Smooth muscle cell (in vitro differentiated cells): ENCODE measurements at regions not wholly inside any gene's neighbourhood (a gene's known extent, or its start where the extent isn't known, plus 50 kb on each side); places are given as distances from the start of the nearest gene placed in this dataset.
"Not testable (repeated sequence)": the region's sequence is repeated elsewhere in the genome, so short reads cannot be mapped to it uniquely, and the experiment has no call there.

Experiments used
- DNase-seq: peaks from one replicate; lab custom pipeline; 2025; ENCODE audit not compliant: unreplicated experiment; lab: John Stamatoyannopoulos, UW
- H2AFZ ChIP-seq: fragments of 200-600 bp; sonication (generic); 2 replicates; pipeline ENCODE4 v1.6.0; 2016; ENCODE audit warnings: antibody characterized with exemption, low read depth, mild to moderate bottlenecking
- H3F3A ChIP-seq: fragments of 200-600 bp; sonication (generic); 2 replicates; pipeline ENCODE4 v1.6.0; 2017; ENCODE audit warnings: antibody characterized with exemption, low read depth
- H3K27ac ChIP-seq: fragments of 200-600 bp; sonication (generic); 2 replicates; pipeline ENCODE4 v1.5.1; 2016; ENCODE audit warnings: low read depth, mild to moderate bottlenecking
- H3K27me3 ChIP-seq: fragments of 200-600 bp; sonication (generic); 2 replicates; pipeline ENCODE4 v1.6.1; 2016; ENCODE audit warnings: low read depth, mild to moderate bottlenecking
- H3K36me3 ChIP-seq: fragments of 200-600 bp; sonication (generic); 2 replicates; pipeline ENCODE4 v1.5.1; 2016; ENCODE audit warnings: low read depth
- H3K4me1 ChIP-seq: fragments of 200-600 bp; sonication (generic); 2 replicates; pipeline ENCODE4 v1.5.1; 2016; ENCODE audit warnings: low read depth
- H3K4me2 ChIP-seq: fragments of 200-600 bp; sonication (generic); 2 replicates; pipeline ENCODE4 v1.6.0; 2016; ENCODE audit warnings: mild to moderate bottlenecking
- H3K4me3 ChIP-seq: fragments of 200-600 bp; sonication (generic); 2 replicates; pipeline ENCODE4 v1.5.1; 2016; ENCODE audit warnings: mild to moderate bottlenecking
- H3K79me2 ChIP-seq: fragments of 200-600 bp; sonication (generic); 2 replicates; pipeline ENCODE4 v1.6.0; 2016; ENCODE audit warnings: low read depth, mild to moderate bottlenecking
- H3K9ac ChIP-seq: fragments of 200-600 bp; sonication (generic); 2 replicates; pipeline ENCODE4 v1.6.0; 2016; ENCODE audit warnings: low read depth
- H3K9me3 ChIP-seq: fragments of 200-600 bp; sonication (generic); replicated peaks from 2 replicates; pipeline ENCODE4 v1.5.1; 2016; ENCODE audit warnings: low read depth
- H4K20me1 ChIP-seq: fragments of 200-600 bp; sonication (generic); 2 replicates; pipeline ENCODE4 v1.6.0; 2016; ENCODE audit warnings: low read depth
- CTCF ChIP-seq: fragments of 200-600 bp; sonication (generic); IDR thresholded peaks from 2 replicates; pipeline ENCODE4 v1.5.1; 2017; ENCODE audit warnings: borderline replicate concordance, mild to moderate bottlenecking, antibody characterized with exemption; ENCODE audit not compliant: insufficient read depth, poor library complexity, severe bottlenecking
- WGBS: methylation state at CpG from one replicate; pipeline ENCODE4 v1.1.7; 2016; ENCODE audit warnings: low lambda C conversion rate; 5-methylcytosine and 5-hydroxymethylcytosine counted together

GRCh38 chr9:89679016-89679415 is 74.2 kb downstream of the GADD45G start:
- H4K20me1 ChIP-seq: no peaks in the 10 kb centered on the region
- no peak overlapping the region for H3K27ac ChIP-seq
- H3K36me3 ChIP-seq: no peaks in the 10 kb centered on the region
- no peaks in the 10 kb centered on the region for H3K9me3 ChIP-seq
- no peak overlapping the region for H3K9ac ChIP-seq
- H3F3A ChIP-seq: no peaks in the 10 kb centered on the region
- DNase-seq: no peak
- no peak overlapping the region for H3K4me3 ChIP-seq
- H3K27me3 ChIP-seq: no peaks in the 10 kb centered on the region
- TF ChIP-seq CTCF: no peak
- H3K79me2 ChIP-seq: no peaks in the 10 kb centered on the region
- H3K4me2 ChIP-seq: no peak overlapping the region
- 93% methylated on average over 9 of the region's 9 CpGs for WGBS
- H3K4me1 ChIP-seq: peaks cover 27% of the 10 kb centered on the region
- H2AFZ ChIP-seq: no peak overlapping the region

GRCh38 chr9:89679581-89679980 is 74.8 kb downstream of the GADD45G start:
- Histone ChIP-seq H3F3A (no peaks in the 10 kb centered on the region), H3K4me2 (no peak overlapping the region), H3K9me3 (no peaks in the 10 kb centered on the region), H3K4me1 (peaks cover 26% of the 10 kb centered on the region), H3K27me3 (no peaks in the 10 kb centered on the region), H3K36me3 (no peaks in the 10 kb centered on the region), H4K20me1 (no peaks in the 10 kb centered on the region), H3K79me2 (no peaks in the 10 kb centered on the region), H3K27ac (no peak overlapping the region), H3K9ac (no peak overlapping the region), H2AFZ (no peak overlapping the region), H3K4me3 (no peak overlapping the region)
- WGBS: 88% methylated on average over 3 of the region's 3 CpGs
- DNase-seq: no peak
- TF ChIP-seq CTCF: no peak

GRCh38 chr9:89680547-89681467 is 76.0 kb downstream of the GADD45G start:
- no peak overlapping the region for H3K9ac ChIP-seq
- H4K20me1 ChIP-seq: no peaks in the 10 kb centered on the region
- no peak overlapping the region for H3K4me2 ChIP-seq
- peaks cover 14% of the 10 kb centered on the region for H3K4me1 ChIP-seq
- no peaks in the 10 kb centered on the region for H3K79me2 ChIP-seq
- no peaks in the 10 kb centered on the region for H3F3A ChIP-seq
- TF ChIP-seq CTCF: no peak
- H3K9me3 ChIP-seq: no peaks in the 10 kb centered on the region
- no peak overlapping the region for H3K27ac ChIP-seq
- H2AFZ ChIP-seq: no peak overlapping the region
- no peak overlapping the region for H3K4me3 ChIP-seq
- no peaks in the 10 kb centered on the region for H3K36me3 ChIP-seq
- H3K27me3 ChIP-seq: no peaks in the 10 kb centered on the region
- WGBS: 98% methylated on average over 25 of the region's 42 CpGs
- no peak for DNase-seq

- H3K79me2 ChIP-seq, H3K9me3 ChIP-seq, H2AFZ ChIP-seq, H3K4me2 ChIP-seq, H4K20me1 ChIP-seq, H3K4me3 ChIP-seq, H3K9ac ChIP-seq, H3K27ac ChIP-seq, H3K36me3 ChIP-seq, H3F3A ChIP-seq, H3K27me3 ChIP-seq, DNase-seq: not testable (repeated sequence)
- peaks cover 14% of the 10 kb centered on the region for H3K4me1 ChIP-seq
- WGBS: 95% methylated on average over 6 of the region's 17 CpGs
Observed at GRCh38 chr9:89681468-89681859, 76.7 kb downstream of the GADD45G start.
